ENCODE measurements at regions not wholly inside any gene's neighbourhood (a gene's known extent, or its start where the extent isn't known, plus 50 kb on each side); places are given as distances from the start of the nearest gene placed in this dataset.

DNA sequence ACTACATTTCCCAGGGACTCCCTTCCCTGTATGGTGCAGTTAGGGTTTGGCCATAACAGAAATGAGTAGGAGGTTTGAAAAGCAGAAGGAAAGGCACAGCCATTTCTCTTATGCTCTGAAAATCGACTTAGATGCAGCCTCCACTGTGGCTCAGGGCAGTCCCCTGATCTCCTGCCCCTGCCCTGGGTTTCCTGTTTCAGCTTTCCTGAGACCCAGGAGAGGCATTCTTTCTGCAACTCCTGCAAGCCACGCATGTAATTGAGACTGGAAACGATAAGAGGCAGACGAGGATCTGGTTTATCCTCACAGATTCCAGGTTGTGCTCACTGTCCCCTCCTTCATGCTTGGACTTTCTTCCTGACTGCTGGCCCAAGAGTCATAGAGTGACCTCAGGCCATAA is 461.2 kb upstream of the VSTM2A start:
- TF ChIP-seq, protein P1, sequence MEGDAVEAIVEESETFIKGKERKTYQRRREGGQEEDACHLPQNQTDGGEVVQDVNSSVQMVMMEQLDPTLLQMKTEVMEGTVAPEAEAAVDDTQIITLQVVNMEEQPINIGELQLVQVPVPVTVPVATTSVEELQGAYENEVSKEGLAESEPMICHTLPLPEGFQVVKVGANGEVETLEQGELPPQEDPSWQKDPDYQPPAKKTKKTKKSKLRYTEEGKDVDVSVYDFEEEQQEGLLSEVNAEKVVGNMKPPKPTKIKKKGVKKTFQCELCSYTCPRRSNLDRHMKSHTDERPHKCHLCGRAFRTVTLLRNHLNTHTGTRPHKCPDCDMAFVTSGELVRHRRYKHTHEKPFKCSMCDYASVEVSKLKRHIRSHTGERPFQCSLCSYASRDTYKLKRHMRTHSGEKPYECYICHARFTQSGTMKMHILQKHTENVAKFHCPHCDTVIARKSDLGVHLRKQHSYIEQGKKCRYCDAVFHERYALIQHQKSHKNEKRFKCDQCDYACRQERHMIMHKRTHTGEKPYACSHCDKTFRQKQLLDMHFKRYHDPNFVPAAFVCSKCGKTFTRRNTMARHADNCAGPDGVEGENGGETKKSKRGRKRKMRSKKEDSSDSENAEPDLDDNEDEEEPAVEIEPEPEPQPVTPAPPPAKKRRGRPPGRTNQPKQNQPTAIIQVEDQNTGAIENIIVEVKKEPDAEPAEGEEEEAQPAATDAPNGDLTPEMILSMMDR (IDR thresholded peaks at IDR 0.05): no peak
- no peak for TF ChIP-seq POLR2AphosphoS5 (IDR thresholded peaks at IDR 0.05; ENCODE audit: low read depth, low read length)
- no peak for TF ChIP-seq TCF7L2 (IDR thresholded peaks at IDR 0.05; ENCODE audit: low read depth, low read length)
- no peak for TF ChIP-seq SIN3A (IDR thresholded peaks at IDR 0.05; ENCODE audit: borderline replicate concordance, insufficient read depth, low read depth, low read length)
